K562 (cell line): ENCODE measurements at regions not wholly inside any gene's neighbourhood (a gene's known extent, or its start where the extent isn't known, plus 50 kb on each side); places are given as distances from the start of the nearest gene placed in this dataset.

ENCODE experiments used
- ATF3 ChIP-seq, 2 experiments: fragments of 450-650 bp in 1 of 2; sonication (generic) in 1 of 2; formaldehyde crosslinking in 1 of 2; IDR thresholded peaks in 1 of 2; conservative IDR thresholded peaks in 1 of 2; 2 replicates each; pipeline versions ENCODE4 v1.6.1 to v1.8.1; 2016 to 2023; ENCODE audit warnings: mild to moderate bottlenecking in 2 of 2, moderate library complexity in 2 of 2, inconsistent platforms in 1 of 2, missing genetic modification reagents in 1 of 2
- ETS2 ChIP-seq: IDR thresholded peaks from 2 replicates; pipeline ENCODE4 v1.6.1; 2016; ENCODE audit warnings: borderline replicate concordance, missing genetic modification characterization, mild to moderate bottlenecking, moderate library complexity, missing compliant biosample characterization; ENCODE audit not compliant: poor library complexity, severe bottlenecking
- FOXJ3 ChIP-seq: sonication (generic); formaldehyde crosslinking; IDR thresholded peaks from 2 replicates; pipeline ENCODE4 v1.4.0; 2020; ENCODE audit warnings: mild to moderate bottlenecking, missing genetic modification reagents
- PML ChIP-seq: IDR thresholded peaks from 2 replicates; pipeline ENCODE4 v1.6.1; 2012; ENCODE audit warnings: low read length, inconsistent platforms
- RNF219 ChIP-seq: fragments of 250-450 bp; sonication (Bioruptor Pico); IDR thresholded peaks from 2 replicates; pipeline ENCODE4 v1.5.0; 2022; ENCODE audit warnings: mild to moderate bottlenecking
- SMAD2 ChIP-seq: fragments of 150-350 bp; IDR thresholded peaks from 2 replicates; pipeline ENCODE4 v1.6.1; 2014; ENCODE audit warnings: low read depth, mild to moderate bottlenecking, low read length
- SNIP1 ChIP-seq: fragments of 450-650 bp; IDR thresholded peaks from 2 replicates; pipeline ENCODE4 v1.7.1; 2017; ENCODE audit warnings: low read depth, mild to moderate bottlenecking
- TCF15 ChIP-seq: fragments of 250-450 bp; sonication (Bioruptor Pico); IDR thresholded peaks from 2 replicates; pipeline ENCODE4 v1.8.0; 2022; ENCODE audit warnings: moderate library complexity, mild to moderate bottlenecking, inconsistent platforms
- ZKSCAN8 ChIP-seq: fragments of 200-800 bp; sonication (Bioruptor generic); IDR thresholded peaks from 2 replicates; pipeline ENCODE4 v1.6.1; 2016; ENCODE audit warnings: missing genetic modification characterization, missing compliant biosample characterization
- TF ChIP-seq, protein P1 (sequence below): sonication (generic); formaldehyde crosslinking; IDR thresholded peaks from 2 replicates; pipeline ENCODE4 v1.8.1; 2023; ENCODE audit warnings: mild to moderate bottlenecking, missing genetic modification reagents
- TF ChIP-seq, protein P2 (sequence below): fragments of 450-650 bp; IDR thresholded peaks from one replicate; pipeline ENCODE4 v1.6.1; 2018; ENCODE audit warnings: mild to moderate bottlenecking, moderate library complexity; ENCODE audit not compliant: partially characterized antibody

DNA sequence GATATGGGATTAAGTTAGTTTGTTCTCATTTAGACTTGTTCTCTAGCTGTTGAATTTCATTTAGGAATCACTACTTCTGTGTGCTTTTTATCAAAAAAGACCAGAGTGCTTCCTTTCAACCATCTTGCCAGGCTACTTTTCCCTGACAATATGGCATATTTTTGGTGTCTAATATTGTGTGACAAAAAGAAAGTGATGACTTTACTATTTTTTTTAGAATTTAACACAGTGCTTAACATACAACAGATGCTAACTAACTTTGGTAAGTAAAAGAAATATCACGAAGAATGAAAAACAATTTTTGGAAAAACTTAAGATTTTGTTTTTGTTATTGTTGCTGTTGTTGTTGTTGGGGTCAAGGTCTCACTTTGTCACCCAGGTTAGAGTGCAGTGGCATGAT, 462.2 kb upstream of the PABPC4L start (continued):
- TF ChIP-seq TCF15 (CRISPR knock-in tag) (no peak), ETS2 (no peak), ATF3 (IDR thresholded peaks at IDR 0.05) (no peak), ATF3 (CRISPR knock-in tag; conservative IDR thresholded peaks at IDR 0.05) (no peak), ZKSCAN8 (CRISPR knock-in tag) (no peak), FOXJ3 (CRISPR knock-in tag) (no peak), PML (no peak), RNF219 (CRISPR knock-in tag) (no peak), SNIP1 (no peak), SMAD2 (no peak)
- TF ChIP-seq, protein P1, sequence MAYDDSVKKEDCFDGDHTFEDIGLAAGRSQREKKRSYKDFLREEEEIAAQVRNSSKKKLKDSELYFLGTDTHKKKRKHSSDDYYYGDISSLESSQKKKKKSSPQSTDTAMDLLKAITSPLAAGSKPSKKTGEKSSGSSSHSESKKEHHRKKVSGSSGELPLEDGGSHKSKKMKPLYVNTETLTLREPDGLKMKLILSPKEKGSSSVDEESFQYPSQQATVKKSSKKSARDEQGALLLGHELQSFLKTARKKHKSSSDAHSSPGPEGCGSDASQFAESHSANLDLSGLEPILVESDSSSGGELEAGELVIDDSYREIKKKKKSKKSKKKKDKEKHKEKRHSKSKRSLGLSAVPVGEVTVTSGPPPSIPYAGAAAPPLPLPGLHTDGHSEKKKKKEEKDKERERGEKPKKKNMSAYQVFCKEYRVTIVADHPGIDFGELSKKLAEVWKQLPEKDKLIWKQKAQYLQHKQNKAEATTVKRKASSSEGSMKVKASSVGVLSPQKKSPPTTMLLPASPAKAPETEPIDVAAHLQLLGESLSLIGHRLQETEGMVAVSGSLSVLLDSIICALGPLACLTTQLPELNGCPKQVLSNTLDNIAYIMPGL, result no peak
- TF ChIP-seq, protein P2, sequence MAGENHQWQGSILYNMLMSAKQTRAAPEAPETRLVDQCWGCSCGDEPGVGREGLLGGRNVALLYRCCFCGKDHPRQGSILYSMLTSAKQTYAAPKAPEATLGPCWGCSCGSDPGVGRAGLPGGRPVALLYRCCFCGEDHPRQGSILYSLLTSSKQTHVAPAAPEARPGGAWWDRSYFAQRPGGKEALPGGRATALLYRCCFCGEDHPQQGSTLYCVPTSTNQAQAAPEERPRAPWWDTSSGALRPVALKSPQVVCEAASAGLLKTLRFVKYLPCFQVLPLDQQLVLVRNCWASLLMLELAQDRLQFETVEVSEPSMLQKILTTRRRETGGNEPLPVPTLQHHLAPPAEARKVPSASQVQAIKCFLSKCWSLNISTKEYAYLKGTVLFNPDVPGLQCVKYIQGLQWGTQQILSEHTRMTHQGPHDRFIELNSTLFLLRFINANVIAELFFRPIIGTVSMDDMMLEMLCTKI, result no peak
- TF ChIP-seq, all 486 proteins: peak for 0
